Activated CD4-positive, alpha-beta memory T cell treated with anti-CD3 and anti-CD28 coated beads, Interleukin-2, amount 10 ng/mL, durations not matched to agents 7 days and 5 days (primary cell): ENCODE measurements at regions not wholly inside any gene's neighbourhood (a gene's known extent, or its start where the extent isn't known, plus 50 kb on each side); places are given as distances from the start of the nearest gene placed in this dataset.

ENCODE experiments used
- CTCF ChIA-PET: fragments of 350-600 bp; sonication (Branson Sonifier 250); formaldehyde crosslinking; loops from one replicate; lab custom pipeline; 2021; ENCODE audit warnings: antibody characterized with exemption, inconsistent platforms; lab: Charles Lee
- POLR2A ChIA-PET: fragments of 350-600 bp; sonication (Branson Sonifier 250); formaldehyde crosslinking; loops from one replicate; lab custom pipeline; 2021; ENCODE audit warnings: antibody characterized with exemption; lab: Charles Lee
- DNase-seq: peaks from one replicate; pipeline ENCODE4 v3.0.0-alpha.2; 2020
- H3K27ac Mint-ChIP-seq: one replicate; pipeline ENCODE4 v1.8.0; 2021; ENCODE audit warnings: mild to moderate bottlenecking, mixed read lengths
- H3K27me3 Mint-ChIP-seq: one replicate; pipeline ENCODE4 v1.8.0; 2021; ENCODE audit warnings: mixed read lengths
- H3K36me3 Mint-ChIP-seq: one replicate; pipeline ENCODE4 v1.8.0; 2021; ENCODE audit warnings: low read depth, mixed read lengths
- H3K4me1 Mint-ChIP-seq: one replicate; pipeline ENCODE4 v1.8.0; 2021; ENCODE audit warnings: mixed read lengths
- H3K4me3 Mint-ChIP-seq: one replicate; pipeline ENCODE4 v1.8.0; 2021; ENCODE audit warnings: mild to moderate bottlenecking, mixed read lengths
- H3K9me3 Mint-ChIP-seq: one replicate; pipeline ENCODE4 v1.8.0; 2021; ENCODE audit warnings: mixed read lengths

DNA sequence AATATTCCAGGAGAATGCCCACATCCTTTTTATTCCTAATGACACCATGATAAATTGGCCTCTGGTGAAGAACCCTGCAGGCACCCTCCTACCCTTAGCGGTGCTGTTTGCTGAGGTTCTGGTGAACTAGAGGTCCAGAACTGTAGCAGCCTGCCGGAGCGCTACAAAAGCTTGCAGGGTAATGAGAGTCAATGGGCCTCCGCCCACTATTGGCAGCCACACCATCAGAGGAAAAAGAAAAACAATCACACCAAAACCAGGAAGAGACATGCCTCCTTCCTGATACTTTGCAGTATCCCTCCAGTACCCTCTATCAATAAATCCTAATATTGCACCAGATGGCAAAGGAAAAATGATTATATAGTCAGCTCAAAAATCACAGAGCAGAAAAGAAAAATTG, 142.9 kb downstream of the SPTSSA start:
- Mint-ChIP-seq H3K27ac (no peak overlapping the region), H3K36me3 (no peaks in the 10 kb centered on the region), H3K27me3 (peaks cover 20% of the 10 kb centered on the region), H3K9me3 (no peaks in the 10 kb centered on the region), H3K4me3 (no peak overlapping the region), H3K4me1 (no peaks in the 10 kb centered on the region)
- POLR2A ChIA-PET, result no interaction called here
- CTCF ChIA-PET, result interaction anchor here (0.7 to 1.9 kb wide), 3 partner anchors 12 to 166 kb away, joined by 3 to 4 read pairs (median 3); no protein-coding TSS in a partner anchor
- no peak for DNase-seq

DNA sequence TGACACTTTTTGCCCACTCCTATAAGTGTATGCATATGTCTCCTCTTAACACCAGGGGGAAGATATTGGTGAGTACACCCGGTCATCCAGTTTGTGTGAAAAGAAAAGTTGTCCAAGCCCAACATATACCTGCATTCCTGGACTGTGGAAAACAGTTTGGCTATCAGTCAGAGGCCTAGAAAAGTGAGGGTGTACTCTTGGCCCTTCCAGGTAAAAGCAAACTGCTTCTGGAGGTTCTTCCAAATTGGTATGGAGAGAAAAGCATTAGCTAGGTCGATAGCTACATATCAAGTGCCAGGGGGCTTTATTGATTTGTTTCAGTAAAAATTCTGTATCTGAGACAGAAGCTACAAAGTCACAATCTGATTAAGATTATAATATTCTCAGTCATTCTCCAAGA, 144.0 kb downstream of the SPTSSA start:
- H3K4me1 Mint-ChIP-seq, result no peaks in the 10 kb centered on the region
- no peaks in the 10 kb centered on the region for H3K9me3 Mint-ChIP-seq
- H3K27ac Mint-ChIP-seq, result no peak overlapping the region
- CTCF ChIA-PET, result no interaction called here
- DNase-seq, result no peak
- H3K36me3 Mint-ChIP-seq, result no peaks in the 10 kb centered on the region
- no peak overlapping the region for H3K4me3 Mint-ChIP-seq
- H3K27me3 Mint-ChIP-seq, result peaks cover 24% of the 10 kb centered on the region
- POLR2A ChIA-PET, result no interaction called here

DNA sequence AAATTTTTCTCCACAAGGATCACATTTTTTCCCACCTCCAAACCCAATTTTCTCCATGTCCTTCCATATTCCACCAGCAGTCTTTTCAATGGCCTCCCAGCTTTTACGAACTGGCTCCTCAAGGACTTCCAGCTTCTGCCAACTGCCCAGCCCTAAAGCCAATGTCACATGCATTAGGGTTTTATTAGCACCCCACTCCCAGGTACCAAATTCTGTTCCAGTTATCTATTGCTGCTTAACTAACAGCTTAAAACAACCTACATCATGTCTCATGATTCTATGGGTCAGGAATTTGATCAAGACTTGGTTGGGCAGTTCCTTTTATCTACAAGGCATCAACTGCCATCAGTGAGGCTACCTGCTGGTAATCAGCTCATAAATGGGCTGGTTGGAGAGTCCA, 151.3 kb downstream of the SPTSSA start:
- H3K27me3 Mint-ChIP-seq, result peaks cover 23% of the 10 kb centered on the region
- no peak overlapping the region for H3K4me3 Mint-ChIP-seq
- H3K27ac Mint-ChIP-seq, result no peak overlapping the region
- H3K9me3 Mint-ChIP-seq, result no peaks in the 10 kb centered on the region
- no peaks in the 10 kb centered on the region for H3K36me3 Mint-ChIP-seq
- ChIA-PET CTCF (interaction anchor here (0.7 to 1.0 kb wide), 2 partner anchors 9 to 86 kb away, joined by 3 read pairs; no protein-coding TSS in a partner anchor), POLR2A (no interaction called here)
- DNase-seq, result no peak
- H3K4me1 Mint-ChIP-seq, result no peaks in the 10 kb centered on the region

DNA sequence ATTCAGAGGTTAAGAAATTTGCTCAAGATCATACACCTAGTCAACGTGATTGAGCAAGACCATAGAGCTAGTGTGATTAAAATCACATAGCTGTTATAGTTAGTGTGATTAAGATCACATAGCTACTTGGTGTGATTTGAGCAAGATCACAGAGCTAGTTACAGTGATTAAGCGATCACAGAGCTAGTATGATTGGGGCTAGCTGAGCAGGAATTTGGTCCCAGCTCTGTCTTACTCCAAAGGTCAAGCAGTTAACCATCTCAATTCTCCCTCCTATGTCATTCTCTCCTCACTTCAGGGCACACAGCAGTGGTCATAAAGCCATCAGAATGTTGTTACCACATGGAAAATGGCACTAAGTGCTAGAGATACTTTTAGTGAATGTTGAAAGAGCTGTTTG, 158.2 kb downstream of the SPTSSA start:
- H3K4me3 Mint-ChIP-seq, result no peak overlapping the region
- POLR2A ChIA-PET, result no interaction called here
- CTCF ChIA-PET, result interaction anchor here (0.7 to 1.1 kb wide), 3 partner anchors 12 to 28 kb away, joined by 3 to 6 read pairs (median 3); no protein-coding TSS in a partner anchor

DNA sequence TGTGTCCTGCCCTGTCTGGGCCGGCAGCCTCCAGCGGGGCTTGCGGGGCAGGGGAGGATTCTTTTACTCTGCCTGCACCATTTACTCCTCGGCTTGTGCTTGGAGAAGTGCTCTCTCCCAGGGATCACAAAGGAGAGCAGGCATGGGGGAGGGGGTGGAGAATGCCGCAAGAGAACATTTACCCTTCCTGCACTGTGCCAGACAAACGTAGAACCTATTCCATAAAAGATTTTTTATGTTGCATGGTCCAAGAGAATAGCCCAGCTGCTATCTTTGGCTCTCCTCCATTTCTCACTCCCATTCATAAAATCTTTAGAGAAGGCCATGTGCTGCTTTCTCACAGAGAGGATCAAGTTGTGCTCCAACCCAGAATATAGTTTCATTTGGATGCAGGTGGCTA, 159.4 kb downstream of the SPTSSA start:
- Mint-ChIP-seq H3K27me3 (peaks cover 7% of the 10 kb centered on the region), H3K36me3 (no peaks in the 10 kb centered on the region), H3K27ac (no peak overlapping the region), H3K4me1 (no peaks in the 10 kb centered on the region), H3K4me3 (no peak overlapping the region), H3K9me3 (no peaks in the 10 kb centered on the region)
- POLR2A ChIA-PET, result no interaction called here
- DNase-seq, result no peak
- CTCF ChIA-PET, result interaction anchor here (0.7 to 2.6 kb wide), 2 partner anchors 8 to 20 kb away, joined by 3 to 11 read pairs; no protein-coding TSS in a partner anchor

More for the DNA sequence above, 158.2 kb downstream of the SPTSSA start:
- H3K9me3 Mint-ChIP-seq, result no peaks in the 10 kb centered on the region
- peaks cover 7% of the 10 kb centered on the region for H3K27me3 Mint-ChIP-seq
- no peak overlapping the region for H3K27ac Mint-ChIP-seq
- no peak for DNase-seq
- no peaks in the 10 kb centered on the region for H3K4me1 Mint-ChIP-seq
- H3K36me3 Mint-ChIP-seq, result no peaks in the 10 kb centered on the region

DNA sequence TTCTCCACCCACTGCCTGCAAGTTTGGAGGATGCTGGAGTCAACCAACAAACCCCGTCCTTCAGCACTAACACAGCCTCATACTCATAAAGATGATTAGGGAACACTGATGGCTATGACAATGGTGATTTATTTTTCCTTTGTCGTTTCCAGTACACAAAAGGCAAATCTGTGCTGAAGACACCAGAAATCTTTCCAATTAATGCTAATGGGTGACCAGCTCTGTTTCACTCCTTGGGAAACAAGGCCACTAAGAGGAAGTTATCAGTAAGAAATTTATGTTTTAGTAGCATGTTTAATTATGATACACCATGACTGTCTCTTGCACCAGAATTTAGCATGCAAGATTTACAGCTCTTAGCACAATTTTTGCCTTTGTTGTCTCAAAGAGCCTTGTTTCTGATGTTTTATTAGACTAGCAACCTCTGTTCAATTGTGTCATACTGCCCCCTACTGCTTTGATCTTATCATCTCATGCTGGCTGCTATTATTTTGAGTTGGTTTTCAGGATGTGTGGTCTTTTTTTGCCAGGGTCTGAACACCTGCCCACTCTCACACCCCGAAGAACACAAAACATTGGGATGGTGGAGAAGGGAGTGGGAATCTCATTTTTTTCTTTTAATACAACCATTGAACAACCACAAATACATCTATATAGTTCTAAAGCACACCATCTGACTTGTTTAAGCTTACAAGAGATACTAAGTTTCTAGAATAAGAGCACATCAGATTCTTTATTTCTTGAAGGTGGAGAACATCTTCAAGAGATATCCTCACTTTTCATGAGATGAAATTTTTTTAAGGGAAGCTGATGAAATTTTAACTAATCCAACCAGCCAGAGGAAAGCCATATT, 160.9 kb downstream of the SPTSSA start:
- CTCF ChIA-PET, result interaction anchor here (0.6 to 2.6 kb wide), 6 partner anchors 18 to 508 kb away, joined by 3 to 11 read pairs (median 3); no protein-coding TSS in a partner anchor
- DNase-seq, result no peak
- no peaks in the 10 kb centered on the region for H3K9me3 Mint-ChIP-seq
- peaks cover 7% of the 10 kb centered on the region for H3K27me3 Mint-ChIP-seq
- POLR2A ChIA-PET, result no interaction called here
- no peak overlapping the region for H3K4me3 Mint-ChIP-seq
- H3K4me1 Mint-ChIP-seq, result no peaks in the 10 kb centered on the region
- H3K27ac Mint-ChIP-seq, result no peak overlapping the region
- H3K36me3 Mint-ChIP-seq, result no peaks in the 10 kb centered on the region

DNA sequence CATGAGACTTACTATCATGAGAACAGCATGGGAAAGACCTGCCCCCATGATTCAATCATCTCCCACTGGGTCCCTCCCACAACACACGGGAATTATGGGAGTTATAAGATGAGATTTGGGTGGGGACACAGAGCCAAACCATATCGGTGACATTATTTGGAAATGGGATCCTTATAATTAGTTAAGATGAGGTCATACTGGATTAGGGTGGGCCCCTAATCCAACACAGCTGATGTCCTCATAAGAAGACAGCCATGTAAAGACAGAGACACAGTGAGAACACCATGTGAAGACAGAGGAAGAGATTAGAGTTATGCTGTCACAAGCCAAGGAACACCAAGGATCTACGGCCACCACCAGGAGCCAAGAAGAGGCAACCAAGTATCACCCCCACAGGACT, 161.7 kb downstream of the SPTSSA start:
- H3K9me3 Mint-ChIP-seq, result no peaks in the 10 kb centered on the region
- DNase-seq, result no peak
- H3K4me3 Mint-ChIP-seq, result no peak overlapping the region
- peaks cover 4% of the 10 kb centered on the region for H3K27me3 Mint-ChIP-seq
- no peaks in the 10 kb centered on the region for H3K36me3 Mint-ChIP-seq
- no peak overlapping the region for H3K27ac Mint-ChIP-seq
- ChIA-PET CTCF (interaction anchor here (0.6 to 1.0 kb wide), 2 partner anchors 460 to 508 kb away, joined by 3 to 4 read pairs; no protein-coding TSS in a partner anchor), POLR2A (no interaction called here)
- H3K4me1 Mint-ChIP-seq, result no peaks in the 10 kb centered on the region

DNA sequence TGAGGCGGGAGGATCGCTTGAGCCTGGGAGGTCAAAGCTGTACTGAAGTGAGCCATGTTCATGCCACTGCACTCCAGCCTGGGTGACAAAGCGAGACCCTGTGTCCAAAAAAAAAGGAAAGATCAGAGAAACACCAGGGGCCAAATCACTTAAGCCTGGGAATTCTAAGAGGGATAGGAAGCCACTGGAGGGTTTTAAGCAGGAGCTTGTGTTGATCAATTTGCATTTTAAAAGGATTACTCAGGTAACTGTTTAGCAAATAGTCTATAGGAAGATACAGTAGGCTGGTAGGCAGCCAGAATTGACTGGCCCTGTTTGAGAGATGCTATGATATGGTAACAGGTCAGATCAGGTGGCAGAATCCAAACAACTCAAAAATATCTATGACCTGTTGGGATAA, 162.7 kb downstream of the SPTSSA start:
- Mint-ChIP-seq H3K4me3 (no peak overlapping the region), H3K4me1 (no peaks in the 10 kb centered on the region), H3K27me3 (no peaks in the 10 kb centered on the region), H3K27ac (no peak overlapping the region), H3K36me3 (no peaks in the 10 kb centered on the region), H3K9me3 (no peaks in the 10 kb centered on the region)
- ChIA-PET POLR2A (no interaction called here), CTCF (interaction anchor here (0.9 kb wide), 1 partner anchor 26 kb away, joined by 3 read pairs; no protein-coding TSS in a partner anchor)
- no peak for DNase-seq

DNA sequence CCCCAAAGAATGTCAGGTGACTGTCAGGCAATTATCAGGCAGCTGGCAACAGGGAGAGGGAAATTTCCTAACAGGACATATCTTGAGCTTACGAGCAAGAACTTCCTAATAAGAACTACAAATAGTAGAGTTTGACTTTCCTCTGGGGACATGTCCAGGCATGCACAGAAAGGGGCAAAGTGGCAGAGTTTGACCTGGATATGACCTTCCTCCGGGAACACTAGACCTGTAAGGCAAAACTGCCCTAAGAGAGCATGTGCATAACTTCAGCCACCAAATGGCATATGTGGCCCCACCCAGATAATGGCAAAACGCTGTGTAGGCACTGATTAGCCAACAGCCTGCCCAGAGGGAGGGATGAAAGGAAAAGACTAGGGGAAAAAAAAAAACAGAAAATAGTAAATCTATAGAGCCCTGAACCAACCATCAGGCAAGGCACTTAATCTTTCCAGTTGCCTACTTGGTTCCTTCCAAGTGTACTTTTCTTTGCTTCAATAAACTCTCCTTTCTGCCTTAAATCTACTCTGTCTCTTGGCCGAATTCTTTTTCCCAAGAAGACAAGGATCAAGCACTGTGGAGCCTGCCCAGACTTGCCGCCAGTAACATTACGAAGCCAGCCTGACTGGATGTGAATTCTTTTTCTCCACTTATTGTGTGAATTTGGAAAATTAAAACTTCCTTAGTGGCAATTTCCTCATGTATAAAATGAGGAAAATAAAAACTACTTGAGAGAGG, 164.1 kb downstream of the SPTSSA start:
- no peaks in the 10 kb centered on the region for H3K4me1 Mint-ChIP-seq

DNA sequence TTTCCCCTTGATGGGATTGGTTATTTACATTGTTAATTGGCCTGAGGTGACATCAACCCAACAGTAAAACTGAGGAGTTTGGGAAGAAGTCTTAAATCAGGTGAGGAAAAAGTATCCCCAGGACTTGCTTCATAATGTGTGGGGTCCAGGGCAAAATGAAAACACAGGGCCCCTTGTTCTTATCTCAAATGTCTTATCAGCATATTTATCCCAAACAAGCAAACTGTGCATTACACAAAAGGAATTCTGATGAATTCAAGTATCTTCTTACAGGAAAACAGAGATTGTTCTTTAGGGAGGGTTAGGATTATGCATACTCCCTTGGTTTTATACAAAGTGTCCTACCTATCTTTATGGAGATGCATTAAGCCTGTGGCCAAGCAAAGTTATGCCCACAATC, 178.4 kb downstream of the SPTSSA start:
- POLR2A ChIA-PET, result no interaction called here
- H3K4me3 Mint-ChIP-seq, result no peak overlapping the region

More for the DNA sequence above, 164.1 kb downstream of the SPTSSA start:
- Mint-ChIP-seq H3K4me3 (no peak overlapping the region), H3K9me3 (no peaks in the 10 kb centered on the region), H3K27me3 (peaks cover 2% of the 10 kb centered on the region), H3K27ac (no peak overlapping the region), H3K36me3 (no peaks in the 10 kb centered on the region)
- ChIA-PET POLR2A (no interaction called here), CTCF (no interaction called here)
- no peak for DNase-seq

DNA sequence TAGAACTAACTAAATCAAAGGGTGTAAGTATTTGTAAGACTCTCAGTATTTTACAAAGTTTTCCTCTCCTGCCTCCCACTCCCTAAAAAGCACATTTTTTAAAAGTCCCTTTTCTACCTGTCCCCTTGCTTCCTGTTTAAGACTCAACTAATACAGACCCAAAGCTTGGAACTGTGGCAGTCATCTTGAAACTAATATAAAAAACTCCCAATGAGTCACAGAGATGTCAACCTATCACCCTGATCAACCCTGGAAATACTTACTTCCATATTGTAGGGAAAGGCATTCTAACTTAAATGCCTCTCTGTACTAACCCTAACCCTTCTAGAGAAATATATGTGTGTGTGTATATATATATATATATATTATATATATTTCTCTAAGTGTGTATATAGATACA, 184.8 kb downstream of the SPTSSA start:
- Mint-ChIP-seq H3K27me3 (no peaks in the 10 kb centered on the region), H3K27ac (no peak overlapping the region), H3K4me3 (no peak overlapping the region), H3K36me3 (no peaks in the 10 kb centered on the region), H3K4me1 (no peaks in the 10 kb centered on the region), H3K9me3 (no peaks in the 10 kb centered on the region)
- ChIA-PET POLR2A (no interaction called here), CTCF (no interaction called here)
- DNase-seq, result no peak

More for the DNA sequence above, 178.4 kb downstream of the SPTSSA start:
- H3K36me3 Mint-ChIP-seq, result no peaks in the 10 kb centered on the region
- CTCF ChIA-PET, result no interaction called here
- peaks cover 2% of the 10 kb centered on the region for H3K27me3 Mint-ChIP-seq
- no peak for DNase-seq
- no peaks in the 10 kb centered on the region for H3K4me1 Mint-ChIP-seq
- no peaks in the 10 kb centered on the region for H3K9me3 Mint-ChIP-seq
- no peak overlapping the region for H3K27ac Mint-ChIP-seq

DNA sequence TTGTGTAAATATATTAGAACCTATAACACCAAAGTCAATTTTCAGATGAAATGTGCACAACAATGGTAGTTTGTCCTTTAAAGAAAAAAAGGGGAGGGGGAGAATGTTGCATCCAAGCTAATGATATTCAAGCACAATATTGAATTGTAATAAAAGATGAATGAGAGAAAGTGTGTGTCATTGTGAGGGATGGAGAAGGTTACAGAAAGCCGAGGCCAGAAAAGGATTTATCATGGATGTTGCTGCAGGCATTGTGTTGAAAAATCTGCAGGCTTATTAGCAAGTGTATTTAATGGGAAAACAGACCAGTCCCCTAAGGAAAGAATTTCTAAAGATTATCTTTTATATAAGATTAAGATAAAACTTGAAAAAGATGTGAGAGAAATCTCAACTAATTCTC, 186.5 kb downstream of the SPTSSA start:
- peaks cover 4% of the 10 kb centered on the region for H3K27me3 Mint-ChIP-seq
- no peaks in the 10 kb centered on the region for H3K4me1 Mint-ChIP-seq
- POLR2A ChIA-PET, result no interaction called here
- no peak overlapping the region for H3K27ac Mint-ChIP-seq
- DNase-seq, result no peak
- no peaks in the 10 kb centered on the region for H3K9me3 Mint-ChIP-seq
- CTCF ChIA-PET, result interaction anchor here (0.8 kb wide), 1 partner anchor 29 kb away, joined by 3 read pairs; no protein-coding TSS in a partner anchor
- H3K36me3 Mint-ChIP-seq, result no peaks in the 10 kb centered on the region
- H3K4me3 Mint-ChIP-seq, result no peak overlapping the region

DNA sequence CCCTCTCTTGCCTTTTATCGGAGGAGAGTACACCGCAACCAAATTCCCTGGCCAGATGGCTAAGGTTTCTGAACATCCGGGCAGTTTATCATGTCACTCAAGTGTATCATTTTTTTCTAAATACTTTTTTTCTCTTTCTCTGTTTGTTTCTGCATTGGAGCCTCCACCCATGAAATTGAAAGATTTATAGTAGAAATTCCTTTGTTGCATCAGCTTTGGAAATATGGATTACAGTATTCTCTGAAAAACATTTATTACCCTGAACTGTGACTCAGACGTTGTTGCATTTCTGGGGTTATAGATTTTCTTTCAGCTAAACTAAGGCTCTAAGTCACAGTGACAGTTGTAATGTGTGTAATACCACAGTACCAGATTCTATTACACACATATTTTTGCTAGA, 187.0 kb downstream of the SPTSSA start:
- ChIA-PET POLR2A (no interaction called here), CTCF (interaction anchor here (0.8 kb wide), 1 partner anchor 29 kb away, joined by 3 read pairs; no protein-coding TSS in a partner anchor)
- Mint-ChIP-seq H3K4me3 (no peak overlapping the region), H3K27me3 (peaks cover 6% of the 10 kb centered on the region), H3K9me3 (no peaks in the 10 kb centered on the region), H3K36me3 (no peaks in the 10 kb centered on the region), H3K4me1 (no peaks in the 10 kb centered on the region), H3K27ac (no peak overlapping the region)
- no peak for DNase-seq
